Liver (tissue), 8 donors: ENCODE measurements at regions not wholly inside any gene's neighbourhood (a gene's known extent, or its start where the extent isn't known, plus 50 kb on each side); places are given as distances from the start of the nearest gene placed in this dataset.

Experiments used
- DNase-seq: peaks from one replicate; pipeline ENCODE4 v3.0.0-alpha.2; 2017; ENCODE audit warnings: low spot score
- H3K27ac ChIP-seq, 2 donors: one replicate each; pipeline ENCODE4 v1.7.0; 2013; ENCODE audit warnings: inconsistent platforms in 2 of 2, low read length in 2 of 2, control low read depth in 1 of 2, low read depth in 1 of 2, mild to moderate bottlenecking in 1 of 2
- H3K27me3 ChIP-seq, 4 donors: one replicate each; pipeline versions ENCODE4 v1.6.1 to v1.7.0; 2013; ENCODE audit warnings: low read length in 3 of 4, inconsistent platforms in 1 of 4, mild to moderate bottlenecking in 1 of 4, moderate library complexity in 1 of 4; ENCODE audit not compliant: control insufficient read depth in 4 of 4, insufficient read depth in 4 of 4
- H3K36me3 ChIP-seq, 4 donors: one replicate each; pipeline versions ENCODE4 v1.6.1 to v1.7.0; 2013; ENCODE audit warnings: low read length in 3 of 4, mild to moderate bottlenecking in 3 of 4, low read depth in 1 of 4, moderate library complexity in 1 of 4; ENCODE audit not compliant: control insufficient read depth in 4 of 4, insufficient read depth in 3 of 4
- H3K4me1 ChIP-seq, 4 donors: one replicate each; pipeline versions ENCODE4 v1.6.1 to v1.7.0; 2013; ENCODE audit warnings: low read length in 3 of 4, mild to moderate bottlenecking in 3 of 4, moderate library complexity in 1 of 4; ENCODE audit not compliant: control insufficient read depth in 4 of 4, insufficient read depth in 4 of 4
- H3K4me3 ChIP-seq, 3 donors: one replicate each; pipeline versions ENCODE4 v1.6.1 to v1.7.0; 2013; ENCODE audit warnings: low read length in 3 of 3, control low read depth in 1 of 3, low read depth in 1 of 3, mild to moderate bottlenecking in 1 of 3
- H3K9ac ChIP-seq, 2 donors: one replicate each; pipeline ENCODE4 v1.7.0; 2013; ENCODE audit warnings: low read length in 2 of 2, mild to moderate bottlenecking in 2 of 2, moderate library complexity in 2 of 2, control low read depth in 1 of 2, low read depth in 1 of 2
- H3K9me3 ChIP-seq, 4 donors: one replicate each; pipeline versions ENCODE4 v1.6.1 to v1.7.0; 2013; ENCODE audit warnings: low read length in 3 of 4; ENCODE audit not compliant: control insufficient read depth in 4 of 4
- EGR1 ChIP-seq, 2 donors: IDR thresholded peaks; 2 replicates each; pipeline ENCODE4 v1.6.1; 2016 to 2018; ENCODE audit warnings: antibody characterized with exemption in 2 of 2, low read depth in 2 of 2
- FOXA1 ChIP-seq: IDR thresholded peaks from 2 replicates; pipeline ENCODE4 v1.6.1; 2016; ENCODE audit warnings: antibody characterized with exemption
- FOXA2 ChIP-seq: IDR thresholded peaks from 2 replicates; pipeline ENCODE4 v1.6.1; 2016; ENCODE audit warnings: antibody characterized with exemption
- GABPA ChIP-seq, 2 donors: IDR thresholded peaks in 1 of 2; conservative IDR thresholded peaks in 1 of 2; 2 replicates each; pipeline ENCODE4 v1.6.1; 2016; ENCODE audit warnings: antibody characterized with exemption in 2 of 2, mild to moderate bottlenecking in 1 of 2, moderate library complexity in 1 of 2
- HNF4G ChIP-seq: IDR thresholded peaks from 2 replicates; pipeline ENCODE4 v1.6.1; 2016; ENCODE audit warnings: antibody characterized with exemption
- JUND ChIP-seq, 2 donors: IDR thresholded peaks; 2 replicates each; pipeline ENCODE4 v1.6.1; 2016; ENCODE audit warnings: antibody characterized with exemption in 2 of 2
- NR2F2 ChIP-seq: IDR thresholded peaks from 2 replicates; pipeline ENCODE4 v1.6.1; 2016; ENCODE audit warnings: antibody characterized with exemption
- RAD21 ChIP-seq, 2 donors: IDR thresholded peaks; 2 replicates each; pipeline ENCODE4 v1.6.1; 2016; ENCODE audit warnings: antibody characterized with exemption in 2 of 2, mild to moderate bottlenecking in 2 of 2
- RXRA ChIP-seq, 2 donors: IDR thresholded peaks; 2 replicates each; pipeline ENCODE4 v1.6.1; 2017 to 2018; ENCODE audit warnings: antibody characterized with exemption in 2 of 2, mild to moderate bottlenecking in 1 of 2
- SP1 ChIP-seq: IDR thresholded peaks from 2 replicates; pipeline ENCODE4 v1.6.1; 2018; ENCODE audit warnings: antibody characterized with exemption, mild to moderate bottlenecking
- TAF1 ChIP-seq: conservative IDR thresholded peaks from 2 replicates; pipeline ENCODE4 v1.6.1; 2016; ENCODE audit warnings: antibody characterized with exemption, mild to moderate bottlenecking
- YY1 ChIP-seq: IDR thresholded peaks from 2 replicates; pipeline ENCODE4 v1.6.1; 2016; ENCODE audit warnings: antibody characterized with exemption, mild to moderate bottlenecking
- WGBS: extraction: QIAGEN DNeasy Blood & Tissue Kit; methylation state at CpG from one replicate; pipeline ENCODE4 v1.1.7; 2013; 5-methylcytosine and 5-hydroxymethylcytosine counted together
- TF ChIP-seq, protein P1 (sequence below): fragments of 150-350 bp; IDR thresholded peaks from 2 replicates; pipeline ENCODE4 v1.5.1; 2017; ENCODE audit warnings: improper control_type of control experiment, low read depth, low read length; ENCODE audit not compliant: missing input control
- TF ChIP-seq, protein P2 (sequence below): IDR thresholded peaks from 2 replicates; pipeline ENCODE4 v1.6.1; 2016; ENCODE audit warnings: antibody characterized with exemption, mild to moderate bottlenecking
- TF ChIP-seq, protein P3 (sequence below): IDR thresholded peaks from 2 replicates; pipeline ENCODE4 v1.6.1; 2016; ENCODE audit warnings: antibody characterized with exemption
- TF ChIP-seq, protein P4 (sequence below): IDR thresholded peaks from 2 replicates; pipeline ENCODE4 v1.6.1; 2016; ENCODE audit warnings: antibody characterized with exemption
- donor health status: healthy.
- donor health status: healthy.
- donor health status: healthy.
- donor health status: healthy.
- donor health status: healthy.

DNA sequence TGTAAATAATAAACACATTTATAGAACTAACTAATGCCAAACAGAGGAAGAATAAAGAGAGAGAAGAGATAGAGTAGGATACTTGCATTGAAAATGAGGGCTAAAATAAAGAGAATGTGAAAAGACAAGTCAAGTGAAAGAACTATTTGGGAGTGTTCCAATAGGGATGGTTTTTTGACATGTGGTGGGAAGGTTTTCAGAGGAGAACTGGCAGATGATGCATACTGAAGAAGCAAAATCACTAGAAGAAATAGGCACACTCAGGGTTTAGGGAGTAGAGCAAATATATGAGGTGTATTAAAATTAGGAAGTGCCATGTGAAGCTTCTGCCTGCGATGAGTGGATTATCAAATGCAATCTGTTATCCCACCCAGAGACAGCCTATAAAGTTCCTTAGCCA lies 744.8 kb downstream of the REEP3 start:
- Histone ChIP-seq H3K27me3 (no peaks in the 10 kb centered on the region), H3K36me3 (no peaks in the 10 kb centered on the region), H3K4me1 (no peaks in the 10 kb centered on the region), H3K9ac (no peak overlapping the region), H3K4me3 (no peak overlapping the region), H3K27ac (no peak overlapping the region), H3K9me3 (no peaks in the 10 kb centered on the region)
- TF ChIP-seq EGR1 (IDR thresholded peaks at IDR 0.05; ENCODE audit: low read depth in 2 of 2) (no peak), RXRA (IDR thresholded peaks at IDR 0.05) (no peak), SP1 (no peak), JUND (IDR thresholded peaks at IDR 0.05) (no peak), TAF1 (no peak), YY1 (no peak), GABPA (IDR thresholded peaks at IDR 0.05 in 1 of 2, conservative IDR thresholded peaks at IDR 0.05 in 1 of 2) (no peak), RAD21 (IDR thresholded peaks at IDR 0.05) (no peak), FOXA2 (no peak), FOXA1 (no peak), NR2F2 (no peak)
- TF ChIP-seq, protein P1, sequence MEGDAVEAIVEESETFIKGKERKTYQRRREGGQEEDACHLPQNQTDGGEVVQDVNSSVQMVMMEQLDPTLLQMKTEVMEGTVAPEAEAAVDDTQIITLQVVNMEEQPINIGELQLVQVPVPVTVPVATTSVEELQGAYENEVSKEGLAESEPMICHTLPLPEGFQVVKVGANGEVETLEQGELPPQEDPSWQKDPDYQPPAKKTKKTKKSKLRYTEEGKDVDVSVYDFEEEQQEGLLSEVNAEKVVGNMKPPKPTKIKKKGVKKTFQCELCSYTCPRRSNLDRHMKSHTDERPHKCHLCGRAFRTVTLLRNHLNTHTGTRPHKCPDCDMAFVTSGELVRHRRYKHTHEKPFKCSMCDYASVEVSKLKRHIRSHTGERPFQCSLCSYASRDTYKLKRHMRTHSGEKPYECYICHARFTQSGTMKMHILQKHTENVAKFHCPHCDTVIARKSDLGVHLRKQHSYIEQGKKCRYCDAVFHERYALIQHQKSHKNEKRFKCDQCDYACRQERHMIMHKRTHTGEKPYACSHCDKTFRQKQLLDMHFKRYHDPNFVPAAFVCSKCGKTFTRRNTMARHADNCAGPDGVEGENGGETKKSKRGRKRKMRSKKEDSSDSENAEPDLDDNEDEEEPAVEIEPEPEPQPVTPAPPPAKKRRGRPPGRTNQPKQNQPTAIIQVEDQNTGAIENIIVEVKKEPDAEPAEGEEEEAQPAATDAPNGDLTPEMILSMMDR: no peak
- TF ChIP-seq, protein P2, sequence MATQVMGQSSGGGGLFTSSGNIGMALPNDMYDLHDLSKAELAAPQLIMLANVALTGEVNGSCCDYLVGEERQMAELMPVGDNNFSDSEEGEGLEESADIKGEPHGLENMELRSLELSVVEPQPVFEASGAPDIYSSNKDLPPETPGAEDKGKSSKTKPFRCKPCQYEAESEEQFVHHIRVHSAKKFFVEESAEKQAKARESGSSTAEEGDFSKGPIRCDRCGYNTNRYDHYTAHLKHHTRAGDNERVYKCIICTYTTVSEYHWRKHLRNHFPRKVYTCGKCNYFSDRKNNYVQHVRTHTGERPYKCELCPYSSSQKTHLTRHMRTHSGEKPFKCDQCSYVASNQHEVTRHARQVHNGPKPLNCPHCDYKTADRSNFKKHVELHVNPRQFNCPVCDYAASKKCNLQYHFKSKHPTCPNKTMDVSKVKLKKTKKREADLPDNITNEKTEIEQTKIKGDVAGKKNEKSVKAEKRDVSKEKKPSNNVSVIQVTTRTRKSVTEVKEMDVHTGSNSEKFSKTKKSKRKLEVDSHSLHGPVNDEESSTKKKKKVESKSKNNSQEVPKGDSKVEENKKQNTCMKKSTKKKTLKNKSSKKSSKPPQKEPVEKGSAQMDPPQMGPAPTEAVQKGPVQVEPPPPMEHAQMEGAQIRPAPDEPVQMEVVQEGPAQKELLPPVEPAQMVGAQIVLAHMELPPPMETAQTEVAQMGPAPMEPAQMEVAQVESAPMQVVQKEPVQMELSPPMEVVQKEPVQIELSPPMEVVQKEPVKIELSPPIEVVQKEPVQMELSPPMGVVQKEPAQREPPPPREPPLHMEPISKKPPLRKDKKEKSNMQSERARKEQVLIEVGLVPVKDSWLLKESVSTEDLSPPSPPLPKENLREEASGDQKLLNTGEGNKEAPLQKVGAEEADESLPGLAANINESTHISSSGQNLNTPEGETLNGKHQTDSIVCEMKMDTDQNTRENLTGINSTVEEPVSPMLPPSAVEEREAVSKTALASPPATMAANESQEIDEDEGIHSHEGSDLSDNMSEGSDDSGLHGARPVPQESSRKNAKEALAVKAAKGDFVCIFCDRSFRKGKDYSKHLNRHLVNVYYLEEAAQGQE: no peak
- TF ChIP-seq, protein P3, sequence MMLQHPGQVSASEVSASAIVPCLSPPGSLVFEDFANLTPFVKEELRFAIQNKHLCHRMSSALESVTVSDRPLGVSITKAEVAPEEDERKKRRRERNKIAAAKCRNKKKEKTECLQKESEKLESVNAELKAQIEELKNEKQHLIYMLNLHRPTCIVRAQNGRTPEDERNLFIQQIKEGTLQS: no peak
- TF ChIP-seq, protein P4, sequence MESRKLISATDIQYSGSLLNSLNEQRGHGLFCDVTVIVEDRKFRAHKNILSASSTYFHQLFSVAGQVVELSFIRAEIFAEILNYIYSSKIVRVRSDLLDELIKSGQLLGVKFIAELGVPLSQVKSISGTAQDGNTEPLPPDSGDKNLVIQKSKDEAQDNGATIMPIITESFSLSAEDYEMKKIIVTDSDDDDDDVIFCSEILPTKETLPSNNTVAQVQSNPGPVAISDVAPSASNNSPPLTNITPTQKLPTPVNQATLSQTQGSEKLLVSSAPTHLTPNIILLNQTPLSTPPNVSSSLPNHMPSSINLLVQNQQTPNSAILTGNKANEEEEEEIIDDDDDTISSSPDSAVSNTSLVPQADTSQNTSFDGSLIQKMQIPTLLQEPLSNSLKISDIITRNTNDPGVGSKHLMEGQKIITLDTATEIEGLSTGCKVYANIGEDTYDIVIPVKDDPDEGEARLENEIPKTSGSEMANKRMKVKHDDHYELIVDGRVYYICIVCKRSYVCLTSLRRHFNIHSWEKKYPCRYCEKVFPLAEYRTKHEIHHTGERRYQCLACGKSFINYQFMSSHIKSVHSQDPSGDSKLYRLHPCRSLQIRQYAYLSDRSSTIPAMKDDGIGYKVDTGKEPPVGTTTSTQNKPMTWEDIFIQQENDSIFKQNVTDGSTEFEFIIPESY: no peak
- 93% methylated on average over 1 of the region's 1 CpG for WGBS
- no peak for DNase-seq

DNA sequence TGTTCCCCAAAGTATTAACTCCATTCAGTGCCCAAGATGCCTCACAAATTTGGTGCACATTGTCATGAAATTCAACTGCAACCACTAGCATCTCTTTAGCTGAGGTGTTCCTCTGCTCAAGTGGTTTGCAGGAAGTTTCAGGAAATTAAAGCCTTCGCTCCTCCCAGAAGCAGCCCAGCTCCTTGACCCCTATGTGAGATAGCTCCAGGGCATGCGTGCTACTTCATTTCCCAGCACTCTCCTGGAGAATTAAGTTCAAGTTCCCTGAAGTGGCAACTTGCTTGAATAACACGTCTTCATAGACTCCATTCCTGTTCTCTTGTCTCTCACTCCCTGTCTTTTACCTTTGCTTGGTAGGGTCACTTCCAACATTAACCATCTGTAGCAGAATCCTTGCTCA lies 750.3 kb downstream of the REEP3 start:
- Histone ChIP-seq H3K27me3 (no peaks in the 10 kb centered on the region), H3K4me3 (no peak overlapping the region), H3K4me1 (no peaks in the 10 kb centered on the region), H3K27ac (no peak overlapping the region), H3K36me3 (no peaks in the 10 kb centered on the region), H3K9me3 (no peaks in the 10 kb centered on the region), H3K9ac (no peak overlapping the region)
- WGBS: 81% methylated on average over 3 of the region's 3 CpGs
- DNase-seq: no peak
- TF ChIP-seq TAF1: no peak
- no peak for TF ChIP-seq FOXA1
- no peak for TF ChIP-seq RXRA (IDR thresholded peaks at IDR 0.05)
- TF ChIP-seq NR2F2: no peak
- TF ChIP-seq EGR1 (IDR thresholded peaks at IDR 0.05; ENCODE audit: low read depth in 2 of 2): no peak
- TF ChIP-seq, protein P2: no peak
- TF ChIP-seq FOXA2: no peak
- TF ChIP-seq HNF4G: no peak
- TF ChIP-seq RAD21 (IDR thresholded peaks at IDR 0.05): no peak
- TF ChIP-seq YY1: no peak
